Endothelial cell of umbilical vein (primary cell): ENCODE measurements at regions not wholly inside any gene's neighbourhood (a gene's known extent, or its start where the extent isn't known, plus 50 kb on each side); places are given as distances from the start of the nearest gene placed in this dataset.

Experiments used
- BruUV-seq: library from RNA; stranded (reverse); fragments of 400-500 nt; replicated peaks from 2 replicates; lab custom pipeline; 2021; lab: Mats Ljungman, UMichigan
- CTCF ChIA-PET: fragments of 300-600, 350-600 bp; sonication (Branson Sonifier 250); formaldehyde crosslinking; loops from one replicate; lab custom pipeline; 2021; ENCODE audit warnings: antibody characterized with exemption, inconsistent platforms; lab: Charles Lee
- POLR2A ChIA-PET: fragments of 300-600, 350-600 bp; sonication (Branson Sonifier 250); formaldehyde crosslinking; loops from one replicate; lab custom pipeline; 2021; ENCODE audit warnings: antibody characterized with exemption, inconsistent platforms; lab: Charles Lee
- DNase-seq: peaks from one replicate; pipeline ENCODE4 v3.0.0-alpha.2; 2011; ENCODE audit warnings: low read depth, low spot score
- FAIRE-seq: peaks from 2 replicates; lab custom pipeline; 2011; peaks lifted over from hg19 to GRCh38; lab: Jason Lieb, UNC
- H2AFZ ChIP-seq: 2 replicates; pipeline ENCODE4 v1.6.0; 2012; ENCODE audit warnings: low read depth, low read length, control low read depth, inconsistent platforms
- H3K27ac ChIP-seq: 2 replicates; pipeline ENCODE4 v1.5.1; 2011; ENCODE audit warnings: low read depth, mild to moderate bottlenecking, control low read depth, low read length, moderate library complexity; ENCODE audit not compliant: insufficient read depth
- H3K27me3 ChIP-seq, 2 experiments: 2 replicates each; pipeline versions ENCODE4 v1.6.0 to v1.6.1; 2011; ENCODE audit warnings: low read length in 2 of 2, mixed read lengths in 1 of 2; ENCODE audit not compliant: control insufficient read depth in 2 of 2, insufficient read depth in 2 of 2
- H3K36me3 ChIP-seq, 2 experiments: 2 replicates in 1 of 2; 3 replicates in 1 of 2; pipeline ENCODE4 v1.5.1; 2011; ENCODE audit warnings: low read length in 2 of 2, mild to moderate bottlenecking in 1 of 2, moderate library complexity in 1 of 2; ENCODE audit not compliant: control insufficient read depth in 2 of 2, insufficient read depth in 2 of 2; ENCODE audit errors: extremely low read depth in 1 of 2
- H3K4me1 ChIP-seq: 3 replicates; pipeline ENCODE4 v1.5.1; 2011; ENCODE audit warnings: mild to moderate bottlenecking, low read length; ENCODE audit not compliant: control insufficient read depth, insufficient read depth; ENCODE audit errors: extremely low read depth
- H3K4me2 ChIP-seq: 2 replicates; pipeline ENCODE4 v1.6.1; 2011; ENCODE audit warnings: low read length, control low read depth, mixed read lengths; ENCODE audit not compliant: insufficient read depth
- H3K4me3 ChIP-seq, 3 experiments: fragments of 200-600 bp in 1 of 3; sonication (generic), shearing (Covaris generic) in 1 of 3; replicated peaks in 1 of 3; 2 replicates each; pipeline ENCODE4 v1.5.1; 2011 to 2016; ENCODE audit warnings: control low read depth in 3 of 3, low read length in 3 of 3, mild to moderate bottlenecking in 2 of 3, inconsistent platforms in 1 of 3, low read depth in 1 of 3, moderate library complexity in 1 of 3; ENCODE audit not compliant: insufficient read depth in 1 of 3
- H3K79me2 ChIP-seq: 2 replicates; pipeline ENCODE4 v1.6.0; 2012; ENCODE audit warnings: low read length, inconsistent platforms; ENCODE audit not compliant: control insufficient read depth, insufficient read depth
- H3K9ac ChIP-seq: replicated peaks from 2 replicates; pipeline ENCODE3; 2011; ENCODE audit warnings: low read length, control low read depth; ENCODE audit not compliant: insufficient read depth; ENCODE audit errors: extremely low read depth
- H3K9me1 ChIP-seq: replicated peaks from 3 replicates; pipeline ENCODE4 v1.6.0; 2011; ENCODE audit warnings: mild to moderate bottlenecking, low read length; ENCODE audit not compliant: control insufficient read depth, insufficient read depth; ENCODE audit errors: extremely low read depth
- H3K9me3 ChIP-seq: replicated peaks from 2 replicates; pipeline ENCODE4 v1.5.1; 2012; ENCODE audit warnings: low read length, inconsistent platforms; ENCODE audit not compliant: control insufficient read depth, insufficient read depth
- H4K20me1 ChIP-seq: replicated peaks from 2 replicates; pipeline ENCODE3; 2011; ENCODE audit warnings: mild to moderate bottlenecking, low read length; ENCODE audit not compliant: control insufficient read depth, insufficient read depth; ENCODE audit errors: extremely low read depth
- EZH2 ChIP-seq: IDR thresholded peaks from 2 replicates; pipeline ENCODE4 v1.6.1; 2012; ENCODE audit warnings: borderline replicate concordance, low read depth, mild to moderate bottlenecking, moderate library complexity, low read length, inconsistent platforms; ENCODE audit not compliant: severe bottlenecking
- FOS ChIP-seq: IDR thresholded peaks from 2 replicates; pipeline ENCODE4 v1.6.1; 2011; ENCODE audit warnings: mild to moderate bottlenecking, low read length, moderate library complexity, borderline replicate concordance; ENCODE audit not compliant: insufficient read depth
- GATA2 ChIP-seq: IDR thresholded peaks from 2 replicates; pipeline ENCODE4 v1.7.0; 2011; ENCODE audit warnings: low read depth, mild to moderate bottlenecking, moderate library complexity, mixed read lengths, low read length; ENCODE audit not compliant: insufficient read length, insufficient read depth
- JUN ChIP-seq: IDR thresholded peaks from 2 replicates; pipeline ENCODE4 v1.6.1; 2011; ENCODE audit warnings: borderline replicate concordance, low read depth; ENCODE audit not compliant: insufficient read length, insufficient read depth
- MYC ChIP-seq: IDR thresholded peaks from one replicate; pipeline ENCODE4 v1.6.1; 2011; ENCODE audit warnings: mild to moderate bottlenecking, low read depth, low read length
- POLR2A ChIP-seq: IDR thresholded peaks from 2 replicates; pipeline ENCODE4 v1.6.1; 2012; ENCODE audit warnings: low read depth, mild to moderate bottlenecking, control low read depth, low read length
- POLR2AphosphoS5 ChIP-seq: IDR thresholded peaks from 2 replicates; pipeline ENCODE4 v1.6.1; 2012; ENCODE audit warnings: low read depth, mild to moderate bottlenecking, control low read depth, low read length, moderate library complexity; ENCODE audit not compliant: insufficient read depth
- dilution Hi-C: fragments of 300-500 bp; cut with MboI; formaldehyde crosslinking; loops from one replicate; pipeline ENCODE4 v1.15.0; 2019; ENCODE audit warnings: low sequenced_read_pairs; ENCODE audit not compliant: extremely low pct_ligation_motif_present
- intact Hi-C: fragments of 100-400 bp; cut with micrococcal nuclease; formaldehyde crosslinking; loops from one replicate; pipeline ENCODE4 v1.10.0; 2022
- TF ChIP-seq, protein P1 (sequence below): IDR thresholded peaks from 2 replicates; pipeline ENCODE4 v1.6.1; 2011; ENCODE audit not compliant: insufficient read depth, insufficient read length
- TF ChIP-seq, protein P2 (sequence below), 2 donors: IDR thresholded peaks; 1 replicate in 1 of 2; 2 replicates in 1 of 2; pipeline ENCODE4 v1.5.1; 2011; ENCODE audit warnings: low read length in 2 of 2, mild to moderate bottlenecking in 2 of 2, moderate library complexity in 2 of 2, control low read depth in 1 of 2, inconsistent platforms in 1 of 2, low read depth in 1 of 2; ENCODE audit not compliant: insufficient read depth in 1 of 2; ENCODE audit errors: extremely low read depth in 1 of 2

GRCh38 chr3:168884353-168884903 lies 779.1 kb downstream of the MECOM start:
- dilution Hi-C loops, result no loop called here
- Histone ChIP-seq H3K4me2 (no peak overlapping the region), H3K79me2 (no peaks in the 10 kb centered on the region), H3K4me3 (no peak overlapping the region), H3K27me3 (no peaks in the 10 kb centered on the region), H3K36me3 (no peaks in the 10 kb centered on the region), H3K9me1 (no peaks in the 10 kb centered on the region), H3K4me1 (peaks cover 12% of the 10 kb centered on the region), H3K9ac (no peak overlapping the region), H2AFZ (peak overlapping the region; percentile 11), H3K9me3 (no peaks in the 10 kb centered on the region), H4K20me1 (no peaks in the 10 kb centered on the region), H3K27ac (no peak overlapping the region)
- DNase-seq (peak; percentile 86), FAIRE-seq (peak; percentile 55)
- TF ChIP-seq, protein P1, sequence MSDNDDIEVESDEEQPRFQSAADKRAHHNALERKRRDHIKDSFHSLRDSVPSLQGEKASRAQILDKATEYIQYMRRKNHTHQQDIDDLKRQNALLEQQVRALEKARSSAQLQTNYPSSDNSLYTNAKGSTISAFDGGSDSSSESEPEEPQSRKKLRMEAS, result peak; percentile 84
- no peak for TF ChIP-seq POLR2AphosphoS5
- no TSS peak for BruUV-seq
- CTCF ChIA-PET, result interaction anchor here (1.1 to 1.5 kb wide), 3 partner anchors 19 to 68 kb away, joined by 3 to 6 read pairs (median 3); no protein-coding TSS in a partner anchor
- POLR2A ChIA-PET, result no interaction called here
- intact Hi-C loops, result loop anchor here (1.0 to 5.0 kb wide), 2 partner anchors 8 to 143 kb away; no protein-coding TSS in a partner anchor

GRCh38 chr3:168883145-168883544 lies 780.4 kb downstream of the MECOM start:
- no peaks in the 10 kb centered on the region for H3K79me2 ChIP-seq
- intact Hi-C loops, result loop anchor here (5.0 kb wide), 1 partner anchor 144 kb away; no protein-coding TSS in a partner anchor
- H3K4me2 ChIP-seq, result no peak overlapping the region
- FAIRE-seq (no peak), DNase-seq (no peak)
- H3K9me3 ChIP-seq, result no peaks in the 10 kb centered on the region
- no peaks in the 10 kb centered on the region for H3K9me1 ChIP-seq
- H3K27me3 ChIP-seq, result no peaks in the 10 kb centered on the region
- peaks cover 21% of the 10 kb centered on the region for H3K4me1 ChIP-seq
- ChIA-PET CTCF (interaction anchor here (3.1 kb wide), 1 partner anchor 18 kb away, joined by 18 read pairs; no protein-coding TSS in a partner anchor), POLR2A (no interaction called here)
- H3K4me3 ChIP-seq, result no peak overlapping the region
- H3K9ac ChIP-seq, result no peak overlapping the region
- no TSS peak for BruUV-seq
- no peak for TF ChIP-seq POLR2AphosphoS5
- no peak for TF ChIP-seq FOS
- no peak for TF ChIP-seq JUN
- TF ChIP-seq EZH2, result no peak
- TF ChIP-seq POLR2A, result no peak
- TF ChIP-seq GATA2, result no peak
- TF ChIP-seq, protein P2, sequence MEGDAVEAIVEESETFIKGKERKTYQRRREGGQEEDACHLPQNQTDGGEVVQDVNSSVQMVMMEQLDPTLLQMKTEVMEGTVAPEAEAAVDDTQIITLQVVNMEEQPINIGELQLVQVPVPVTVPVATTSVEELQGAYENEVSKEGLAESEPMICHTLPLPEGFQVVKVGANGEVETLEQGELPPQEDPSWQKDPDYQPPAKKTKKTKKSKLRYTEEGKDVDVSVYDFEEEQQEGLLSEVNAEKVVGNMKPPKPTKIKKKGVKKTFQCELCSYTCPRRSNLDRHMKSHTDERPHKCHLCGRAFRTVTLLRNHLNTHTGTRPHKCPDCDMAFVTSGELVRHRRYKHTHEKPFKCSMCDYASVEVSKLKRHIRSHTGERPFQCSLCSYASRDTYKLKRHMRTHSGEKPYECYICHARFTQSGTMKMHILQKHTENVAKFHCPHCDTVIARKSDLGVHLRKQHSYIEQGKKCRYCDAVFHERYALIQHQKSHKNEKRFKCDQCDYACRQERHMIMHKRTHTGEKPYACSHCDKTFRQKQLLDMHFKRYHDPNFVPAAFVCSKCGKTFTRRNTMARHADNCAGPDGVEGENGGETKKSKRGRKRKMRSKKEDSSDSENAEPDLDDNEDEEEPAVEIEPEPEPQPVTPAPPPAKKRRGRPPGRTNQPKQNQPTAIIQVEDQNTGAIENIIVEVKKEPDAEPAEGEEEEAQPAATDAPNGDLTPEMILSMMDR (IDR thresholded peaks at IDR 0.05; ENCODE audit: extremely low read depth in 1 of 2, insufficient read depth in 1 of 2, low read depth in 1 of 2, low read length in 2 of 2), result no peak
- TF ChIP-seq MYC, result no peak
- TF ChIP-seq, protein P1, result no peak
- no peak overlapping the region for H2AFZ ChIP-seq
- no peak overlapping the region for H3K27ac ChIP-seq
- dilution Hi-C loops, result no loop called here
- H3K36me3 ChIP-seq, result no peaks in the 10 kb centered on the region
- H4K20me1 ChIP-seq, result no peaks in the 10 kb centered on the region
